ENCODE measurements at regions not wholly inside any gene's neighbourhood (a gene's known extent, or its start where the extent isn't known, plus 50 kb on each side); places are given as distances from the start of the nearest gene placed in this dataset.

DNA sequence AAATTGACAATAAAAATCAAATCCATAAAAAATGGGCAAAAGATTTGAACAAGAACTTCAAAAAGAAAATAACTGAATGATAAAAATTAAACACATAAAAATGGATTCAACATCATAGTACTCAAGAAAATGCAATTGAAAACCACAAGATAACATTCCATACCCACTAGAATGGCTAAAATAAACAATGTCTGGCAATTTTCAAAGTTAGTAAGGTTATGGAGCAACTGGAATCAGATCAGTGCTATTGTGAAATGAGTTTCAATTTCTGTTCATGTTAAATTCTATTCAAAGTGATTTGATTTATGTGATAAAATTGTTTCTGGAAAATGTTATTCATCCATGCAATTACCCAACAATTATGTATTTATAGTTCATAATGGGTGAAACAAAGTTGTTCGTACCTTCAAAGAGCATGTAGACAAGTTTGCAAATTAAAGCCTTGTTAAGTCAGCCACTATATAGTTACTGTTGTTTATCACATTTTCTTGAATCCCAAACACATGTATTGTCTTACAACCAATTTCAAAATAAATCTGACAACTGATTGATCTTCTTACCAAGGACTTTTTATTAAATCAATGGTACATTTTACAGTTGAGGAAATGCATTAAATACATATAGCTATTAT is 151.5 kb upstream of the CENPW start:
- Mint-ChIP-seq H3K36me3 (no peaks in the 10 kb centered on the region), H3K4me1 (no peaks in the 10 kb centered on the region), H3K4me3 (no peak overlapping the region), H3K27me3 (ENCODE audit: low read depth in 3 of 3) (peaks cover 0 to 3% (median 0%) of the 10 kb centered on the region in 3 donors), H3K27ac (no peak overlapping the region), H3K9me3 (peaks cover 0 to 3% (median 0%) of the 10 kb centered on the region in 7 donors)
- Histone ChIP-seq H4K20me1 (ENCODE audit: insufficient read depth, low read length) (no peaks in the 10 kb centered on the region), H3K4me2 (replicated peaks; ENCODE audit: extremely low read depth, low read length, poor library complexity, severe bottlenecking) (no peak overlapping the region), H3K4me3 (replicated peaks in 1 of 3; ENCODE audit: low read depth in 2 of 3, low read length in 3 of 3) (no peak overlapping the region), H3K27ac (ENCODE audit: low read depth in 1 of 2, low read length in 2 of 2) (no peak overlapping the region), H3K4me1 (ENCODE audit: control insufficient read depth in 1 of 2, insufficient read depth in 2 of 2, low read length in 2 of 2) (no peaks in the 10 kb centered on the region), H2AFZ (ENCODE audit: insufficient read depth, low read depth, low read length, poor library complexity, severe bottlenecking) (no peak overlapping the region), H3K9me3 (replicated peaks in 1 of 2; ENCODE audit: control insufficient read depth in 1 of 2, insufficient read depth in 1 of 2, low read length in 2 of 2) (no peaks in the 10 kb centered on the region), H3K36me3 (replicated peaks in 1 of 2; ENCODE audit: control insufficient read depth in 1 of 2, insufficient read depth in 2 of 2, low read length in 2 of 2) (no peaks in the 10 kb centered on the region), H3K9ac (ENCODE audit: insufficient read depth, low read length, poor library complexity, severe bottlenecking) (no peak overlapping the region), H3K79me2 (ENCODE audit: insufficient read depth, low read length) (no peaks in the 10 kb centered on the region), H3K27me3 (ENCODE audit: control insufficient read depth in 2 of 2, insufficient read depth in 2 of 2, low read length in 2 of 2) (no peaks in the 10 kb centered on the region)
- TF ChIP-seq, protein P1, sequence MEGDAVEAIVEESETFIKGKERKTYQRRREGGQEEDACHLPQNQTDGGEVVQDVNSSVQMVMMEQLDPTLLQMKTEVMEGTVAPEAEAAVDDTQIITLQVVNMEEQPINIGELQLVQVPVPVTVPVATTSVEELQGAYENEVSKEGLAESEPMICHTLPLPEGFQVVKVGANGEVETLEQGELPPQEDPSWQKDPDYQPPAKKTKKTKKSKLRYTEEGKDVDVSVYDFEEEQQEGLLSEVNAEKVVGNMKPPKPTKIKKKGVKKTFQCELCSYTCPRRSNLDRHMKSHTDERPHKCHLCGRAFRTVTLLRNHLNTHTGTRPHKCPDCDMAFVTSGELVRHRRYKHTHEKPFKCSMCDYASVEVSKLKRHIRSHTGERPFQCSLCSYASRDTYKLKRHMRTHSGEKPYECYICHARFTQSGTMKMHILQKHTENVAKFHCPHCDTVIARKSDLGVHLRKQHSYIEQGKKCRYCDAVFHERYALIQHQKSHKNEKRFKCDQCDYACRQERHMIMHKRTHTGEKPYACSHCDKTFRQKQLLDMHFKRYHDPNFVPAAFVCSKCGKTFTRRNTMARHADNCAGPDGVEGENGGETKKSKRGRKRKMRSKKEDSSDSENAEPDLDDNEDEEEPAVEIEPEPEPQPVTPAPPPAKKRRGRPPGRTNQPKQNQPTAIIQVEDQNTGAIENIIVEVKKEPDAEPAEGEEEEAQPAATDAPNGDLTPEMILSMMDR (IDR thresholded peaks at IDR 0.05): no peak
- intact Hi-C loops (cut with micrococcal nuclease): no loop called here
- WGBS (ENCODE audit: insufficient coverage): no CpG with 5 or more reads among the region's 1 CpG
- DNase-seq: no peak

DNA sequence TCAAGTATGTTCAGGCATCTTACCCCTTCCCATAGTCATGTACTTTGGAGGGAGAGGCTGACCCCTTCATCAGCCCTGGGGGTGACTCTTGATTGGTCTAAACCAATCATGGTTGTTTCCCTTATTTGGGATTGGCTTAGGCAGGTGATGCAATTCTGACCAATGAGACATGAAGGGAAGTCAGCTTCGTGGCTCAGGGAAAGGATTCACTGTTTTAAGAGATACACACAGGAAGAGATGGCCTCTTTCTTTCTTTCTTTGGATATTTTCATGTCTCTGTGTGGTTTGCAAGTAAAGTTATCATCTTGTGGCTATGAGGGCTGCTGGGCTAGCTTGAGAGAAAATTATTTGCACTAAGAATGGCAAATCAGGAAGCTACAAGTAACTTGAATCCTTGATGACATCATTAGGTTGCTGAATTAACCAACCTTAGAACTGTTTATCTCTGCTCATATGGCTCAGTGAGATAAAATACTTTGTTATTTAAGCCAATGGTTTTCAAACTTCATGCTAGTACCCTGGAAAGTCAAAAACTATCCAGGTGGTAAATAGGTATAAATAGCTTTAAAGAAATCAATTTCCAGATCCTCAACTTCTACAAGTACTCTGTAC is 144.2 kb upstream of the CENPW start:
- Histone ChIP-seq H3K36me3 (replicated peaks in 1 of 2; ENCODE audit: control insufficient read depth in 1 of 2, insufficient read depth in 2 of 2, low read length in 2 of 2) (no peaks in the 10 kb centered on the region), H3K4me1 (ENCODE audit: control insufficient read depth in 1 of 2, insufficient read depth in 2 of 2, low read length in 2 of 2) (no peaks in the 10 kb centered on the region), H3K79me2 (ENCODE audit: insufficient read depth, low read length) (no peaks in the 10 kb centered on the region), H3K4me2 (replicated peaks; ENCODE audit: extremely low read depth, low read length, poor library complexity, severe bottlenecking) (no peak overlapping the region), H3K9ac (ENCODE audit: insufficient read depth, low read length, poor library complexity, severe bottlenecking) (no peak overlapping the region), H3K27me3 (ENCODE audit: control insufficient read depth in 2 of 2, insufficient read depth in 2 of 2, low read length in 2 of 2) (no peaks in the 10 kb centered on the region), H4K20me1 (ENCODE audit: insufficient read depth, low read length) (no peaks in the 10 kb centered on the region), H3K9me3 (replicated peaks in 1 of 2; ENCODE audit: control insufficient read depth in 1 of 2, insufficient read depth in 1 of 2, low read length in 2 of 2) (no peaks in the 10 kb centered on the region), H2AFZ (ENCODE audit: insufficient read depth, low read depth, low read length, poor library complexity, severe bottlenecking) (no peak overlapping the region), H3K4me3 (replicated peaks in 1 of 3; ENCODE audit: low read depth in 2 of 3, low read length in 3 of 3) (no peak overlapping the region), H3K27ac (ENCODE audit: low read depth in 1 of 2, low read length in 2 of 2) (no peak overlapping the region)
- no peak for DNase-seq
- no peak overlapping the region for H3K4me3 Mint-ChIP-seq
- H3K27me3 Mint-ChIP-seq (ENCODE audit: low read depth in 3 of 3): peaks cover 0 to 2% (median 0%) of the 10 kb centered on the region in 3 donors
- intact Hi-C loops (cut with micrococcal nuclease): no loop called here
- no peak overlapping the region for H3K27ac Mint-ChIP-seq
- peaks cover 0 to 8% (median 0%) of the 10 kb centered on the region in 7 donors for H3K9me3 Mint-ChIP-seq
- TF ChIP-seq, protein P1 (IDR thresholded peaks at IDR 0.05): no peak
- H3K4me1 Mint-ChIP-seq: no peaks in the 10 kb centered on the region
- 71% methylated on average over 1 of the region's 1 CpG for WGBS (ENCODE audit: insufficient coverage)
- H3K36me3 Mint-ChIP-seq: no peaks in the 10 kb centered on the region
